ENCODE measurements at regions not wholly inside any gene's neighbourhood (a gene's known extent, or its start where the extent isn't known, plus 50 kb on each side); places are given as distances from the start of the nearest gene placed in this dataset.

GRCh38 chr10:126851414-126852108, 53.7 kb upstream of the DOCK1 start:
- no peak for DNase-seq

- no peak for DNase-seq
Measured at GRCh38 chr10:126854726-126855495, 50.3 kb upstream of the DOCK1 start.

All from amniotic stem cell (primary cell).